ENCODE measurements at regions not wholly inside any gene's neighbourhood (a gene's known extent, or its start where the extent isn't known, plus 50 kb on each side); places are given as distances from the start of the nearest gene placed in this dataset.

DNA sequence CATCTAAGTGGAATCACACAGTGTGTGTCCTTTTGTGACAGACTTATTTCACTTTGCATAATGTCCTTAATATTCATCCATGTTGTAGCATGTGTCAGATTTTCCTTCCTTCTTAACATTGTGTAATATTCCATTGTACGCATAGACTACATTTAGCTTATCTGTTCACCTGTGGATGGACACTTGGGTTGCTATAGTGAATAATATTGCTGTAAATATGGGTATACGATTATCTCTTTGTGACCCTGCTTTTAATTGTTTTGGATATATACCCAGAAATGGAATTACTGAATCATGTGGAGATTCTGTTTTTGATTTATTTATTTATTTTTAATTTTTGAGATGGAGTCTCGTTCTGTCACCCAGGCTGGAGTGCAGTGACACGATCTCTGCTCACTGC, 63.0 kb upstream of the ATP5PO start:
- no peaks in the 10 kb centered on the region for H3K36me3 Mint-ChIP-seq (ENCODE audit: insufficient read depth in 1 of 3, low read depth in 3 of 3)
- Histone ChIP-seq H3K56ac (ENCODE audit: insufficient read length, low read depth, low read length) (no peak overlapping the region), H2BK20ac (ENCODE audit: low read depth, low read length, poor library complexity, severe bottlenecking) (no peak overlapping the region), H3K79me1 (ENCODE audit: insufficient read depth, low read depth, low read length, poor library complexity, severe bottlenecking) (no peaks in the 10 kb centered on the region), H3K23me2 (ENCODE audit: insufficient read length, low read depth, low read length, poor library complexity, severe bottlenecking) (no peaks in the 10 kb centered on the region), H2AFZ (ENCODE audit: low read length) (no peak overlapping the region), H4K20me1 (ENCODE audit: control insufficient read depth, insufficient read depth, insufficient read length) (no peaks in the 10 kb centered on the region), H3K18ac (ENCODE audit: insufficient read length, low read depth, low read length) (no peak overlapping the region), H3K4ac (ENCODE audit: low read depth, low read length) (no peak overlapping the region), H3K27me3 (ENCODE audit: insufficient read depth, low read length) (no peaks in the 10 kb centered on the region), H3T11ph (ENCODE audit: low read length) (no peak overlapping the region), H3K9me3 (ENCODE audit: control insufficient read depth, low read depth, low read length) (no peaks in the 10 kb centered on the region), H2BK120ac (ENCODE audit: low read depth, low read length, poor library complexity, severe bottlenecking) (no peak overlapping the region), H3K14ac (ENCODE audit: insufficient read depth, low read length) (no peak overlapping the region), H3K4me1 (ENCODE audit: insufficient read depth, low read length) (peaks cover 5% of the 10 kb centered on the region; the same call in 1 of the 2 replicates), H4K5ac (ENCODE audit: insufficient read length, low read depth, low read length) (no peak overlapping the region), H3K4me2 (ENCODE audit: insufficient read depth, insufficient read length, low read length) (no peak overlapping the region), H4K8ac (replicated peaks; ENCODE audit: insufficient read length, low read depth, low read length) (no peak overlapping the region), H3K9ac (ENCODE audit: extremely low read depth, insufficient read length, low read length) (no peak overlapping the region), H3K27ac (ENCODE audit: insufficient read length, low read depth, low read length) (no peak overlapping the region), H2AK5ac (ENCODE audit: insufficient read length, low read length) (no peak overlapping the region), H3K23ac (ENCODE audit: insufficient read length, low read depth, low read length) (no peak overlapping the region), H3K79me2 (ENCODE audit: insufficient read depth, low read length) (no peaks in the 10 kb centered on the region), H2BK5ac (ENCODE audit: insufficient read length, low read length) (no peak overlapping the region), H4K91ac (ENCODE audit: insufficient read length, low read depth, low read length) (no peak overlapping the region), H2BK15ac (ENCODE audit: low read depth, low read length) (no peak overlapping the region), H2BK12ac (ENCODE audit: insufficient read length, low read depth, low read length) (no peak overlapping the region)
- peaks cover 0 to 3% of the 10 kb centered on the region in 2 experiments; a peak in 2 of 5 replicates for H3K9me3 Mint-ChIP-seq
- WGBS (ENCODE audit: extremely low coverage, insufficient read length, low lambda C conversion rate): no CpG with 5 or more reads among the region's 4 CpGs
- peaks cover 2% of the 10 kb centered on the region for H3K27me3 Mint-ChIP-seq (ENCODE audit: low read depth)
- DNase-seq: no peak
- no peak for TF ChIP-seq CTCF (conservative IDR thresholded peaks at IDR 0.05)
- H3K4me3 Mint-ChIP-seq: no peak overlapping the region
- H3K4me1 Mint-ChIP-seq: peaks cover 19 to 22% of the 10 kb centered on the region in 2 experiments
- no peak overlapping the region for H3K27ac Mint-ChIP-seq
